HG03575 (cell line): ENCODE measurements at regions not wholly inside any gene's neighbourhood (a gene's known extent, or its start where the extent isn't known, plus 50 kb on each side); places are given as distances from the start of the nearest gene placed in this dataset.
"Not testable (repeated sequence)": the region's sequence is repeated elsewhere in the genome, so short reads cannot be mapped to it uniquely, and the experiment has no call there.

Experiments
- ATAC-seq: cut with Tn5 transposase; IDR thresholded peaks from one replicate; pipeline ENCODE4 v1.9.1; 2021; ENCODE audit not compliant: unreplicated experiment, insufficient number of reproducible peaks, low FRiP score; ENCODE audit errors: extremely low read depth

DNA sequence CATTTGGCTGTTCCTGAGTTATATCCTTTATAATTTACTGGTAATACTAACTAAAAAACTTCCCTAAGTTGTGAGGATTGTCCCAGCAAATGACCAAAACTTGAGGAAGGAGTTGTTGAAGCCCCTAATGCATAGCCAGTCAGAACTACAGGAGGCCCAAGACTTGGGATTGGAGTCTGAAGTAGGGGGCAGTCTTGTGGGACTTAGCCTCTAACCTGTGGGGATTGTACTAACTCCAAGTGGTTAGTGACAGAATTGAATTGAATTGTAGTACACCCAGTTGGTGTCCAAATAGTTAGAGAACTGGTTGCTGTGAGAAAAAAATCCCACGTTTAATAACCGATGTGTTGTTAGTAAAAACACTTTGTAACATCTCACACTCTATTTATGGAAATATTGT lies 1506.3 kb downstream of the ADGRL3 start:
- no peak for ATAC-seq

DNA sequence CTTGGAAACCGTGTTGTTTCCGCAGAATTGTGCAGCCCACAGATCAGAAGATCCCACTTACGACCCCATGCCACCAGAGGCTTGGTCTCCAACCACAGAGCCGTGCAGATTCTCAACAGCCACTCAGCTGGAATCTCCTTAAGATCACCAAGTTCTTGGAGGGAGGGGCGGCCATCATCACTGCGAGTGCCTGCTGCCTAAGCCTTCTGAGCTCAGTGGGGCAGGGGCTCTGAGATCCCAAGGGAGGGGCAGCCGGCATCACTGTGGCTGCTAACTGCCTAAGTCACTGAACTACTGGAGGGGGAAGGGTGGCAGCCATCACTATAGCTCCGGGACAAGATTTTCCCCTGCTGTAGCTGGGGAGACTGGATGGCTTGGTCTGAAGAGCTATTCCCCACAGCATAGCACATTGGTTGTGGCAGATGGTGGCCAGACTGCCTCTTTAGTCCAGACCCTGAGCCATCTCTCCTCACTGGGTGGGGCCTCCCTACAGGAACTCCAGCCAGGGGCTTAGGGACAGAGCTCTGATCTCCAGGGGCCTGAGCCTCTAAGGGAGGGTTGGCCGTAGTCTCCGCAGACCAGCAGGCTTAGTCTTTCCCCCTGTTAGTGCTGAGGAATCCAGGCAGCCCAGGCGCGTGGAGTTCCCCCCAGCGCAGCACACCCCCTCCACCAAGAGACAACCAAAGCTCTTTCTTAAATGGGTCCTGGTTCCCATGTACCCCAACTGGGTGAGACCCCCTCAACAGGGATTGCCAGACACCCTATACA lies 1483.9 kb downstream of the ADGRL3 start:
- ATAC-seq: no peak

DNA sequence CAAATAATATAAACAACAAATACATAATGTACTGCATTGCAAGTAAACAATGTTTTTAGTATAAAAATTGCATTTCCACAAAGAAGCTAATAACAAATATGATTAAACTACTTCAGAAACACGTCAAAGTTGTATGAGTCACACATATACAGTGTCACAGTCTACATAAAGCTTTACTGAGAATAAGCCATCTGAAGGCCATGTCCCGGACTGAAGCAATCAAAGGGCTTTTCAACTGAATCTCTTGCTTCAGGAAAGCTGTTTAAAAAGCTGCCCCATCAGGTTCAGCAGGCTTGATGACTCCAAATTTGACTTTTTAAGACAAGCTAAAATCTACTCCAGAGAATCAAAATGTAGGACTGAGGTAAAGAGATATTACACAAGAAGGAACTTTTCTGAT lies 1476.8 kb downstream of the ADGRL3 start:
- no peak for ATAC-seq

DNA sequence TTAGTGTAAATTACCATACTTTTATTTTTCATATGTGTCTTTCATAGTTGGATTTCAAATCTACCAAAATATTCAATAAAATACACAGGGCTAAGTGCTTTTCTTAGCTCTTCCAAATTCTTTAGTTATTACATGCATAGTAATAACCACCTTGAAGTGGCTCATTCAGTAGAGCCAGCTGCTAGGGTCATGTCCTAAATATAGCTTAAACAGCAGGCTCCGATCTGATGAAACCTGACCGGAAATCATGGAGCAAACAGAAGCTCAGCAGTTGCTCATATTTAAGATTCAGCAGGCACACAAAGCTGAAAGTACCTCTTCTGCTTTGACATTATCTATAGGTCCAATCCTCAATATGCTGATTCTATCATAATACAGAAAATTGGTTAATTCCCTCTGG lies 1470.4 kb downstream of the ADGRL3 start:
- ATAC-seq: no peak

DNA sequence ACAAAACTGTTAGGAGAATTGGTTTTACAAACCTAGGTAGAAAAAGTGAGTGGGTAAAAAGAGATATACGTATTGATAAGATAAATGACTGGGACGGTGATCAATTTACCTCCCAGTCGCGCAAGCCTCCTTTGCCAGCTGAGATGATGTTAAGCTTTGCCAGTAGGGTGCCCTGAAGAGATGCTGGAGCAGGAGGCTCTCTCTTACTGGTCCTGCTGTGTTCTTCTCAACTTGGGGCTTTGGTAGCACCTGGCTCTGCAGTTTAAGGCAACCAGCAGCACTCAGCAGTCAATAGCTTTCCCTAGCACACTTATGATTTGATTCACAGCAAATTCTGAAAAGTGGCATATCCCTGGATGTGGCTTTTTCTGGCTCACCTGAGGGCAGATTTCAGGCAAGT lies 1461.7 kb downstream of the ADGRL3 start:
- ATAC-seq: no peak

DNA sequence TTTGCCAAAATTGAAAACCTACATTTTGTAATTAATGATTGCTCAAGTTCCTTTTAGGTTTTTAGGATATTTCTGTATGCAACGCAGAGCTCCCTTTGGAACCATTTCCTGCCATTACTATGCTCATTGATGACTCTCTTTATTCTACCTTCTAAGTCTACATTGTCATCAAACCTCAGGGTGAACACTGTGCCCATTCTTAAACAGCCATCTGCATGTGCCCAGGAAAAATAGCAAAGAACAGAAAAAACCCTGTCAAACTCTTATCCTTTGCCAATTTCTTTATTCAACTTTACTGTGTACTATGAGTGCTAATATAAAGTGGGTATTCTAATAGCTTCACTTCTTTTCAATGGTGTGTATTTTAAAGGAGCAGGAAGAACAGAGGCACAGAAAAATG lies 1455.9 kb downstream of the ADGRL3 start:
- no peak for ATAC-seq

DNA sequence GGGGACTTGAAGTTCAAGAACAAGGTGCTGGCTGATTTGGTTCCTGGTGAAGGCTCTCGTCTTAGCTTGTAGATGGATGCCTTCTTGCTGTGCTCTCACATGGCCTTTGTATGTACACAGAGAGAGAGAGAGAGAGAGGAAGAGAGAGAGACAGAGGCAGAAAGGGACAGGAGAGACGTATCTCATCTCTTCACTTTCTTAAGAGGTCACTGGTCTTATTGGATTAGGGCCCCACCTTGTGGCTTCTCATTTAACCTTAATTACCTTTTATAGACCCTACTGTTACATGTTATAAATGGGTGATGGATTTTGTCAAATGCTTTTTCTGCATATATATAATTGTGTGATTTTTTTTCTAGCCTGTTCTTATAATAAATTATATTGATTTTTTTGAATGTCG lies 1444.2 kb downstream of the ADGRL3 start:
- no peak for ATAC-seq

DNA sequence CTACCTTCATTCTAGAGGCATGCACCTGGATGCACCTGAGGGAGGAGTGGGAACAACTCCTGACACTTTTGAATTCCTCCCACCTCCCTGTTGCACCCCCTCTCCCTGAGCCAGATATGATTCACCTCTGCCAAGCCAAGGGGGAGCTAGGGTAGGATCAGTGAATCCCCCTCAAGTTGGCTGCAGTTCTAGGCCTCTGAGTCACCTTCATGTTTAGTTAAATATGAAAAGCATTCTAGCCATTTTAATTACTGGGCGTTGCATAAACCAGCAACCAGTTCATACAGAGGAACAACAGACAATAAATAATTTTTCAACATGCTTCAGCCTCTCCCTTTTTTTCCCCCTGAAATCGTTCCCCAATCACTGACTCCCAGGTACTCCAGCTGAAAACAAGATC lies 1440.2 kb downstream of the ADGRL3 start:
- no peak for ATAC-seq

DNA sequence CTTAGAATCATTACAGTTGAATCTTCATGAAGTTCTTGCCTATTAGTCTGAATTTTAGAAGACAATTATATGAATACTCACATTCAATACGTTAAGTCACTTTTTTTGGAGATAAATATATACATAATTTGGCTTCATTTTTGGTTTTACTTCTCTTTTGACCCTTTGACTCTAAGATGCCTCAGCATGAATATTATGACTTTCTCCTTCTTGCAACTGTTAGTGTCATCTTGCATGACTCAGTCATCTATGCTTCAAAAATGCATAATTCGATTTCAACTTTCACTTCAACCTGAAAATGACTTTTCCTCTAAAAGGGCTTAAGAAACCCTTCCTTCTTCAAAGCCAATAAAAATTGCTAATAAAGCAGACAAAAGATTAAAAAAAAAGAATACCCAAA lies 1427.5 kb downstream of the ADGRL3 start:
- ATAC-seq: no peak

DNA sequence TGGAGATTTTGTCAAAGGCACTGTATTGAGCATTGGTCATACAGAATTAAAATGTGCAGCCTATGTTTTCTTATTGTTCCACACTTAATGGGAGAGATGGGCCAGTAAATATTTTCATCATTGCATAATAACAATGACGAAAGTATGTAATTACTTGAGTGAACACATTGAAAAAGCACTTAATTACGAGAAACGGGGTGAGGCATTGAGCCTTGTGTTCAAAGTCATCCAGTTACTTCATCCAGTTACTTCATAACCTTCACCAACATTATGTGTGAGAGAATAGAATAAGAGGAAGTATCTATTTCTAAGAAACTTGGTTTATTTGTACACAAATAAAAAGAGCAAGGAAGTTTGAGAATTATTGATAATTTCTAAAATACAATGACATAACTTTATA lies 1427.0 kb downstream of the ADGRL3 start:
- ATAC-seq: no peak

DNA sequence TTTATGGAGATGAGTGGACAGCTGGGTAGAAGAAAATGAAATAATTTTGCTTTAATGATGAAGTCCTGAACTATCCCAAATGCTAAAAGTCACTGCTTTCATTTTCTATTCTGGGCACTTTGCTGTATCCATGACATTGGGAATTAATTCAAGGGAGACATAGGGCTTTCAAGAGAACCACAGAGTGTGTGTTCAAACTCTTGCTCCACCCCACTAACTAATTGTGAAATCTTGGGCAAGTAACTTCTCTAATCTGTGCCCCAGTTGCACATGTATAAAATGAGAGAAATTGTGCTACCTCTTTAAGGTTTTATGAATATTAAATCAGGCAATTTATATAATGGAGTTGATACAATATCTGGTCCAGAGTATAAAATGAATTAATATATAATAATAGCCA lies 1422.0 kb downstream of the ADGRL3 start:
- no peak for ATAC-seq

DNA sequence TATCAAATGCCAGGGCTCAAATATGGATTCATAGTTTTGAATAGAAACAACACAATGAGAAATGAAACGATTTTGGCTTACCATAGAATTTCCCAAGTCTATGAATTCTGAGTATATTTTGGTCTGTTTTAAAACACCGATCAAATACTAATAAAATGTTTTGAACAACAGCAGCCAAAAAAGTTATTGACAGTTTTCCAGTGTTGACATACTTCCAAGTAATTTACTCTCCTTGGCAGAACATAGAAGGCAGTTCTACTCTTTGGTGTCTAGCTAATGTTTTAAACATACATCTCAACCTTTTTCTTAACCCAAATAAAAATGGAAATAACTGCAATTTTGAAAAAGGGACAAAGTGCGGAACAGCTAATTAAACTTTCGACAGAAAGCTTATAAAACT lies 1419.8 kb downstream of the ADGRL3 start:
- no peak for ATAC-seq

DNA sequence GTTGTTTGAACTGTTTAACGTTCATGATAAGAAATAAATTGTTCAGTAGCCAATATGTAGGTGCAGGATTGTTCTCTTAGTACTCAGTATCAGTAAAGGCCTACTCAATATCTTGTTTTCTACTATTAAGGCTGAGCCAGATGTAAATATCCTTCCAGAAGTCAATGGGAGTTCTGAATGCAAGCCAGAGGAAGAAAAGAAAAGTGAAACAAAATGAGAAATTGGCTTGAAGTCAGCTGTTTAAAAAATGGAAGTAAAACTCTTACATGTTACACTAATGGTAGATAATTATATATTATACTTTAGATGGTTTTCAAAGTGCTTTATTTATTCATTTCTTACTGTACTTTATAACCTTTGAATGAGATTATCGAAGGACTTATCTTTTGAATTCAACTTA lies 1417.9 kb downstream of the ADGRL3 start:
- ATAC-seq: no peak

DNA sequence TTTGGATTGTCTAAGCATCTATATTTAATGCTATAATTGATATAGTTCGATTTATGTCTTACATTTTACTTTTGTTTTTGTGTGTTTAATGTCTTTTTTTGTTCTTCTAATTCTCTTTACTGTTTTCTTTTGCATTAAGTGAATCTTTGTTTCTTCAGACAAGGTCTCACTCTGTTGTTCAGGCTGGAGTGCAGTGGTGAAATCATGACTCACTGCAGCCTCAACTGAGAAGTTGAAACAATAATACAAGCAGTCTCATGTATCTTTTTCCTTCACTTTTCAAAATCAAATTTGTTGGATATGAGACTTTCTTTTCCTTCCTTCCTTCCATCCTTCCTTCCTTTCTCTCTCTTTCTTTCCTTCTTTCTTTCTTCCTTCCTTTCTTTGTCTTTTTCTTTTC lies 1401.6 kb downstream of the ADGRL3 start:
- no peak for ATAC-seq

DNA sequence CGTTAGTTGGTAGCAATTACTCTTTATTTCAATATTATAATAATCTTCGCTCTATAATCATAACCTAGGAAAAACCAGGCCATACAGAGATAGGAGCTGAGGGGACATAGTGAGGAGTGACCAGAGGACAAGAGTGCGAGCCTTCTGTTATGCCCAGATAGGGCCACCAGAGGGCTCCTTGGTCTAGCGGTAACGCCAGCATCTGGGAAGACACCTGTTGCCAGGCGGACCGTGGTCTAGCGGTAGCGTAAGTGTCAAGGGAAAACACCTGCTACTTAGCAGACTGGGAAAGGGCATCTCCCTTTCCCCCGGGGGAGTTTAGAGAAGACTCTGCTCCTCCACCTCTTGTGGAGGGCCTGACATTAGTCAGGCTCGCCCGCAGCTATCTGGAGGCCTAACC lies 1395.1 kb downstream of the ADGRL3 start:
- ATAC-seq: not testable (repeated sequence)

DNA sequence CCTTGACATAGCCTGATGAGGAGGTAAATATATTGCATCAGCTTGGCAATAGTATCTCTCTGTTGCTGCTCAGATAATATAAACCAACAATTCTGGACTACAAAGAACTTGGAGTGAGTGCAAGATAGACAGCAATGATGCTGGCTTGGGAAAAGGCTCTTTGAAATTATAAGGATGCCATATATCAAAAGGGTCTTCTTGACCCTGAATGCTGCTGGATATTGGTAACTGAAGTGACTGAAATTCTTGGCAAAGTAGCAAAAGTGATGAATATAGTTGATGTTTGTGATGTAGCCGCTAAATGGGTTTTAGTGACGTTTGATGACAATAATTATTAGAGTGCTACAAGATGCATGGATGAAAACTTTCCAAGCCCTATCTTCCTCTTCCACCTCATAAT lies 1391.6 kb downstream of the ADGRL3 start:
- ATAC-seq: no peak

DNA sequence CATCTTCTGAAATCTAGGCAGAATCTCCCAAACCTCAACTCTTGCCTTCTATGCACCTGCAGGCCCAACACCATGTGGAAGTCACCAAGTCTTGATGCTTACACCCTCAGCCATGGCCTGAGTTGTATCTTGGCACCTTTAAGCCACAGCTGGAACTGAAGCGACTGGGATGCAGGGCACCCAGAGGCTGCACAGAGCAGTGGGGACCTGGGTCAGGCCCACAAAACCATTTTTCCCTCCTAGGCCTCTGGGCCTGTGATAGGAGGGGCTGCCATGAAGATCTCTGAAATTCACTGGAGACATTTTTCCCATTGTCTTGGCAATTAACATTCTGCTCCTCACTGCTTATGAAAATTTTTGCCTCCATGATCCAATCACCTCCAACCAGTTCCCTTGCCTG lies 1388.5 kb downstream of the ADGRL3 start:
- no peak for ATAC-seq

DNA sequence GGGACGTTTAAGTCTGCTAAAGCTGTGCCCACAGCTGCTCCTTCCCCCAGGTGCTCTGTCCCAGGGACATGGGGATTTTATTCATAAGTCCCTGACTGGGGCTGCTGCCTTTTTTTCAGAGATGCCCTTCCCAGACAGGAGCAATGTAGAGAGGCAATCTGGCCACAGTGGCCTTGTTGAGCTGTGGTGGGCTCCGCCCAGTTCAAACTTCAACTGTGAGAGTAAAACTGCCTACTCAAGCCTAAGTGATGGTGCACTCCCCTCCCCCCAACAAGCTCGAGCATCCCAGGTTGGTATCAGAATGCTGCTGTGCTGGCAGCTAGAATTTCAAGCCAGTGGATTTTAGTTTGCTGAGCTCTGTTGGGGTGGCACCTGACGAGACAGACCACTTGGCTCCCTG lies 1371.4 kb downstream of the ADGRL3 start:
- ATAC-seq: no peak

DNA sequence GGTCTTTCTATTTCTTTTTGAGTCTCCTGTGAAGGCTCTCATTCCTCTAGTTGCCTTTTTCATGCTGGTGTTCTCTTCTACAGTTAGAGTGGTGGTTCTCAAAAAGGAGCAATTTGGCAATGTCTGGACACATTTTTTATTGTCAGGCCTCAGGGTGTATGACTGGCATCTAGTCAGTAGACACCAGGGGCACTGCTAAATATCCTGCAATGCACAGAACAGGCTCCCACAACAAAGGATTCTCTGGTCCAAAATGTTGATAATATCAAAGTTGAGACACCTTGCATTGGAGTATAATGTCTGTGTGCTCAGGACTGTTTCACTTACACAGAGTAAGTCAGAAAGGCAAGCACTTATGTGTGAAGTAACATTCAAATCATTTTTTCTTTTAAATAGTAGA lies 1360.7 kb downstream of the ADGRL3 start:
- ATAC-seq: no peak

DNA sequence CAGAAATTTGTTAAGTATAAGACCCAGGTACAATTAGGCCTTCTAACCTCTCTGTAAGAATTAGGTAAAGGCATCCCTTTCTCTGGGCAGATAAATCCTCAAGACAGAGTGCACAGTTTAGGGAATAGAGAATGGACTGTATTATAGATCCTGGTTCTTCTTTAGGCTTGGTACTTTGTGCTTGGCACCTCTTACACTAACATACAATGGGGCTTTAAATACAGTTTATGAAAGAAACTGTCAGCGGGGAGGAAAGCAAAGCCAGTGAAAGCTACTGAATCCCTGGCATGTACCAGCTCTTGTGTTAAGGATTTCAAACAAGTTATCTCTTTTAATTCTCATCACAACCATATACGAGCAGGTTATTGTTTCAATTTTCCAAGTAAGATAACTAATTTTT lies 1350.0 kb downstream of the ADGRL3 start:
- no peak for ATAC-seq

DNA sequence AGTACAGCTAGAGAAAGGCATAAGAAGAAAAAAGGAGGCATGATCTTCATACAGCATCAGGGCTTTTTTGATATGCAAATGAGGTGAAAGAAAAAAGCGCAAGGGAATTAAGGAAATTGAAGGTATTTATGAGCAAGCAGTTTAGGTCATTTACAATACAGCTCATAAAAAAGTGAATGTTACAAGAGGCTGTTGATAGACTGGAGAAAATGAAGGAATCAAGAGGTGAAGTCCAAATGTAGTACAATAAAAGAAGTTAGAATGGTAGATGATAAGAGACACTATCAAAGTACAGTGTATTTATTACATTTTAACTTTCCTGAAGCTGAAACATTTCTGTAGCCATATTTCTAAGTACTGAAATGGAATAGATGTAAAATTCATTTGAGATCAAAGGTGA lies 1349.5 kb downstream of the ADGRL3 start:
- no peak for ATAC-seq
